ENCODE measurements at regions not wholly inside any gene's neighbourhood (a gene's known extent, or its start where the extent isn't known, plus 50 kb on each side); places are given as distances from the start of the nearest gene placed in this dataset.

DNA sequence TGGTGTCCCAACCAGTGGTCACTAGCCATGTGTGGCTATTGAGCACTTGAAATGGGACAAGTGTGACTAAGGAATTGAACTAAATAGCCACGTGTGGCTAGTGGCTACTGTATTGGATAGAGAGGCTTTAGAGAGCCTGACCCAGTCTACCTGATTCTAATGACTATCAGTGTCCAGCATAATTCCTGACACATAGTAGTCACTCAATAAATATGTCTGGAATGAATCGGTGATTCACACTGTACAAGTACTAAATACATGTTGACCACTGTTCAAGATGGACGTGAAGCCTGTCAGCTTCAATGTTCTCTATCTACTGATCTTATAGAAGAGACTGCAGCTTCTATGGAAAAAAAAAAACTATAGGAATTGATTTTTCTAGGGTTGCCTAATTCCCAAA is 57.7 kb upstream of the MAST4 start:
- Histone ChIP-seq H3K27me3 (ENCODE audit: insufficient read depth, low read length) (no peaks in the 10 kb centered on the region; the same call in 1 of the 2 replicates), H3K36me3 (ENCODE audit: control insufficient read depth in 1 of 2, insufficient read depth in 2 of 2, low read length in 2 of 2) (no peaks in the 10 kb centered on the region), H3K9me2 (ENCODE audit: insufficient read depth) (no peaks in the 10 kb centered on the region), H3K27ac (ENCODE audit: low read depth, low read length) (no peak overlapping the region), H3K9me3 (ENCODE audit: control insufficient read depth in 1 of 2, insufficient read depth in 1 of 2, low read depth in 1 of 2, low read length in 2 of 2) (no peaks in the 10 kb centered on the region), H3K4me3 (replicated peaks in 1 of 2; ENCODE audit: low read depth in 1 of 2, low read length in 2 of 2) (no peak overlapping the region), H3K4me2 (ENCODE audit: low read length) (no peak overlapping the region), H3K9ac (ENCODE audit: low read length) (no peak overlapping the region), H4K20me1 (ENCODE audit: insufficient read depth) (no peaks in the 10 kb centered on the region), H2AFZ (ENCODE audit: low read depth, low read length, poor library complexity, severe bottlenecking) (no peak overlapping the region), H3K4me1 (ENCODE audit: control insufficient read depth in 1 of 2, insufficient read depth in 2 of 2, low read length in 2 of 2) (no peaks in the 10 kb centered on the region; a peak in 1 of 4 replicates), H3K79me2 (ENCODE audit: insufficient read depth, low read length) (no peaks in the 10 kb centered on the region)
- RAD21 ChIA-PET (ENCODE audit: low non-redundant PET in 1 of 2, low total read pairs in 2 of 2, uncharacterized antibody in 2 of 2, unreplicated experiment in 2 of 2) = no interaction called here
- CTCF ChIA-PET = no interaction called here
- intact Hi-C loops (cut with micrococcal nuclease) = no loop called here
- ATAC-seq (no peak), DNase-seq (ENCODE audit: low read depth, low spot score) (no peak)
- POLR2A ChIA-PET = no interaction called here
- TF ChIP-seq ATF3 (IDR thresholded peaks at IDR 0.05) = no peak
- TF ChIP-seq, protein P1, sequence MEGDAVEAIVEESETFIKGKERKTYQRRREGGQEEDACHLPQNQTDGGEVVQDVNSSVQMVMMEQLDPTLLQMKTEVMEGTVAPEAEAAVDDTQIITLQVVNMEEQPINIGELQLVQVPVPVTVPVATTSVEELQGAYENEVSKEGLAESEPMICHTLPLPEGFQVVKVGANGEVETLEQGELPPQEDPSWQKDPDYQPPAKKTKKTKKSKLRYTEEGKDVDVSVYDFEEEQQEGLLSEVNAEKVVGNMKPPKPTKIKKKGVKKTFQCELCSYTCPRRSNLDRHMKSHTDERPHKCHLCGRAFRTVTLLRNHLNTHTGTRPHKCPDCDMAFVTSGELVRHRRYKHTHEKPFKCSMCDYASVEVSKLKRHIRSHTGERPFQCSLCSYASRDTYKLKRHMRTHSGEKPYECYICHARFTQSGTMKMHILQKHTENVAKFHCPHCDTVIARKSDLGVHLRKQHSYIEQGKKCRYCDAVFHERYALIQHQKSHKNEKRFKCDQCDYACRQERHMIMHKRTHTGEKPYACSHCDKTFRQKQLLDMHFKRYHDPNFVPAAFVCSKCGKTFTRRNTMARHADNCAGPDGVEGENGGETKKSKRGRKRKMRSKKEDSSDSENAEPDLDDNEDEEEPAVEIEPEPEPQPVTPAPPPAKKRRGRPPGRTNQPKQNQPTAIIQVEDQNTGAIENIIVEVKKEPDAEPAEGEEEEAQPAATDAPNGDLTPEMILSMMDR (IDR thresholded peaks at IDR 0.05 in 2 of 3, conservative IDR thresholded peaks at IDR 0.05 in 1 of 3; ENCODE audit: borderline replicate concordance in 1 of 3, insufficient read depth in 1 of 3, low read depth in 2 of 3, low read length in 2 of 3) = no peak
- TF ChIP-seq RAD21 (IDR thresholded peaks at IDR 0.05; ENCODE audit: low read depth) = no peak
- no peak for TF ChIP-seq REST (IDR thresholded peaks at IDR 0.05; ENCODE audit: low read depth)
- TF ChIP-seq POLR2AphosphoS5 (IDR thresholded peaks at IDR 0.05; ENCODE audit: low read depth, low read length) = no peak
- no peak for TF ChIP-seq ZFX (IDR thresholded peaks at IDR 0.05)
- no peak for TF ChIP-seq ZNF274 (IDR thresholded peaks at IDR 0.05; ENCODE audit: low read depth, low read length)
- BruUV-seq (replicated peaks) = no TSS peak
